Endothelial cell of umbilical vein (primary cell): ENCODE measurements at regions not wholly inside any gene's neighbourhood (a gene's known extent, or its start where the extent isn't known, plus 50 kb on each side); places are given as distances from the start of the nearest gene placed in this dataset.
A peak's percentile ranks its signal among the peaks of the same experiment; 100 is the strongest.

Source experiments
- BruUV-seq: library from RNA; stranded (reverse); fragments of 400-500 nt; replicated peaks from 2 replicates; lab custom pipeline; 2021; lab: Mats Ljungman, UMichigan
- CTCF ChIA-PET: fragments of 300-600, 350-600 bp; sonication (Branson Sonifier 250); formaldehyde crosslinking; loops from one replicate; lab custom pipeline; 2021; ENCODE audit warnings: antibody characterized with exemption, inconsistent platforms; lab: Charles Lee
- POLR2A ChIA-PET: fragments of 300-600, 350-600 bp; sonication (Branson Sonifier 250); formaldehyde crosslinking; loops from one replicate; lab custom pipeline; 2021; ENCODE audit warnings: antibody characterized with exemption, inconsistent platforms; lab: Charles Lee
- DNase-seq: peaks from one replicate; pipeline ENCODE4 v3.0.0-alpha.2; 2011; ENCODE audit warnings: low read depth, low spot score
- FAIRE-seq: peaks from 2 replicates; lab custom pipeline; 2011; peaks lifted over from hg19 to GRCh38; lab: Jason Lieb, UNC
- H2AFZ ChIP-seq: 2 replicates; pipeline ENCODE4 v1.6.0; 2012; ENCODE audit warnings: low read depth, low read length, control low read depth, inconsistent platforms
- H3K27ac ChIP-seq: 2 replicates; pipeline ENCODE4 v1.5.1; 2011; ENCODE audit warnings: low read depth, mild to moderate bottlenecking, control low read depth, low read length, moderate library complexity; ENCODE audit not compliant: insufficient read depth
- H3K27me3 ChIP-seq, 2 experiments: 2 replicates each; pipeline versions ENCODE4 v1.6.0 to v1.6.1; 2011; ENCODE audit warnings: low read length in 2 of 2, mixed read lengths in 1 of 2; ENCODE audit not compliant: control insufficient read depth in 2 of 2, insufficient read depth in 2 of 2
- H3K36me3 ChIP-seq, 2 experiments: 2 replicates in 1 of 2; 3 replicates in 1 of 2; pipeline ENCODE4 v1.5.1; 2011; ENCODE audit warnings: low read length in 2 of 2, mild to moderate bottlenecking in 1 of 2, moderate library complexity in 1 of 2; ENCODE audit not compliant: control insufficient read depth in 2 of 2, insufficient read depth in 2 of 2; ENCODE audit errors: extremely low read depth in 1 of 2
- H3K4me1 ChIP-seq: 3 replicates; pipeline ENCODE4 v1.5.1; 2011; ENCODE audit warnings: mild to moderate bottlenecking, low read length; ENCODE audit not compliant: control insufficient read depth, insufficient read depth; ENCODE audit errors: extremely low read depth
- H3K4me2 ChIP-seq: 2 replicates; pipeline ENCODE4 v1.6.1; 2011; ENCODE audit warnings: low read length, control low read depth, mixed read lengths; ENCODE audit not compliant: insufficient read depth
- H3K4me3 ChIP-seq, 3 experiments: fragments of 200-600 bp in 1 of 3; sonication (generic), shearing (Covaris generic) in 1 of 3; replicated peaks in 1 of 3; 2 replicates each; pipeline ENCODE4 v1.5.1; 2011 to 2016; ENCODE audit warnings: control low read depth in 3 of 3, low read length in 3 of 3, mild to moderate bottlenecking in 2 of 3, inconsistent platforms in 1 of 3, low read depth in 1 of 3, moderate library complexity in 1 of 3; ENCODE audit not compliant: insufficient read depth in 1 of 3
- H3K79me2 ChIP-seq: 2 replicates; pipeline ENCODE4 v1.6.0; 2012; ENCODE audit warnings: low read length, inconsistent platforms; ENCODE audit not compliant: control insufficient read depth, insufficient read depth
- H3K9ac ChIP-seq: replicated peaks from 2 replicates; pipeline ENCODE3; 2011; ENCODE audit warnings: low read length, control low read depth; ENCODE audit not compliant: insufficient read depth; ENCODE audit errors: extremely low read depth
- H3K9me1 ChIP-seq: replicated peaks from 3 replicates; pipeline ENCODE4 v1.6.0; 2011; ENCODE audit warnings: mild to moderate bottlenecking, low read length; ENCODE audit not compliant: control insufficient read depth, insufficient read depth; ENCODE audit errors: extremely low read depth
- H3K9me3 ChIP-seq: replicated peaks from 2 replicates; pipeline ENCODE4 v1.5.1; 2012; ENCODE audit warnings: low read length, inconsistent platforms; ENCODE audit not compliant: control insufficient read depth, insufficient read depth
- H4K20me1 ChIP-seq: replicated peaks from 2 replicates; pipeline ENCODE3; 2011; ENCODE audit warnings: mild to moderate bottlenecking, low read length; ENCODE audit not compliant: control insufficient read depth, insufficient read depth; ENCODE audit errors: extremely low read depth
- EZH2 ChIP-seq: IDR thresholded peaks from 2 replicates; pipeline ENCODE4 v1.6.1; 2012; ENCODE audit warnings: borderline replicate concordance, low read depth, mild to moderate bottlenecking, moderate library complexity, low read length, inconsistent platforms; ENCODE audit not compliant: severe bottlenecking
- FOS ChIP-seq: IDR thresholded peaks from 2 replicates; pipeline ENCODE4 v1.6.1; 2011; ENCODE audit warnings: mild to moderate bottlenecking, low read length, moderate library complexity, borderline replicate concordance; ENCODE audit not compliant: insufficient read depth
- JUN ChIP-seq: IDR thresholded peaks from 2 replicates; pipeline ENCODE4 v1.6.1; 2011; ENCODE audit warnings: borderline replicate concordance, low read depth; ENCODE audit not compliant: insufficient read length, insufficient read depth
- POLR2A ChIP-seq: IDR thresholded peaks from 2 replicates; pipeline ENCODE4 v1.6.1; 2012; ENCODE audit warnings: low read depth, mild to moderate bottlenecking, control low read depth, low read length
- POLR2AphosphoS5 ChIP-seq: IDR thresholded peaks from 2 replicates; pipeline ENCODE4 v1.6.1; 2012; ENCODE audit warnings: low read depth, mild to moderate bottlenecking, control low read depth, low read length, moderate library complexity; ENCODE audit not compliant: insufficient read depth
- dilution Hi-C: fragments of 300-500 bp; cut with MboI; formaldehyde crosslinking; loops from one replicate; pipeline ENCODE4 v1.15.0; 2019; ENCODE audit warnings: low sequenced_read_pairs; ENCODE audit not compliant: extremely low pct_ligation_motif_present
- intact Hi-C: fragments of 100-400 bp; cut with micrococcal nuclease; formaldehyde crosslinking; loops from one replicate; pipeline ENCODE4 v1.10.0; 2022
- TF ChIP-seq, protein P1 (sequence below), 2 donors: IDR thresholded peaks; 1 replicate in 1 of 2; 2 replicates in 1 of 2; pipeline ENCODE4 v1.5.1; 2011; ENCODE audit warnings: low read length in 2 of 2, mild to moderate bottlenecking in 2 of 2, moderate library complexity in 2 of 2, control low read depth in 1 of 2, inconsistent platforms in 1 of 2, low read depth in 1 of 2; ENCODE audit not compliant: insufficient read depth in 1 of 2; ENCODE audit errors: extremely low read depth in 1 of 2
- TF ChIP-seq, protein P2 (sequence below): IDR thresholded peaks from 2 replicates; pipeline ENCODE4 v1.6.1; 2011; ENCODE audit not compliant: insufficient read depth, insufficient read length

DNA sequence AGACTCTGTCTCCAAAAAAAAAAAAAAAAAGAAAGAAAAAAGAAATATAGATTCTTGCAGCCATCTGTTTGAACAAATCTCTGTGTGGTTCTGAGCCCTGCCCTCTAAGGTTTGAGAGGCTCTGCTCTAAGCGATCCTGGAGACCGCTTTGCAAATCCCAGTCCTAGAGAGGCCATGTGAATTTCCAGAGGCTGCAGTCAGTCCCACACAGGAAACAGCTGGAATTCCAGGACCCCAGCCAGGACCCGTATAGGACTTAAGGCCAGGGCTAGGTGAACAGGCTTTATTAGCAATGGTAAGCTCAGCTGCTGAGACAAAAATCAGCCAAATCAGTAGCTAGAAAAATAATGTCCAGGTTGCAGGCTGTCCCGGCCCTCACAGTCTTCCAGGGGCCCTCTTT is 154.8 kb downstream of the RPS24 start:
- no peaks in the 10 kb centered on the region for H3K79me2 ChIP-seq
- no peaks in the 10 kb centered on the region for H3K9me3 ChIP-seq
- TF ChIP-seq, protein P1, sequence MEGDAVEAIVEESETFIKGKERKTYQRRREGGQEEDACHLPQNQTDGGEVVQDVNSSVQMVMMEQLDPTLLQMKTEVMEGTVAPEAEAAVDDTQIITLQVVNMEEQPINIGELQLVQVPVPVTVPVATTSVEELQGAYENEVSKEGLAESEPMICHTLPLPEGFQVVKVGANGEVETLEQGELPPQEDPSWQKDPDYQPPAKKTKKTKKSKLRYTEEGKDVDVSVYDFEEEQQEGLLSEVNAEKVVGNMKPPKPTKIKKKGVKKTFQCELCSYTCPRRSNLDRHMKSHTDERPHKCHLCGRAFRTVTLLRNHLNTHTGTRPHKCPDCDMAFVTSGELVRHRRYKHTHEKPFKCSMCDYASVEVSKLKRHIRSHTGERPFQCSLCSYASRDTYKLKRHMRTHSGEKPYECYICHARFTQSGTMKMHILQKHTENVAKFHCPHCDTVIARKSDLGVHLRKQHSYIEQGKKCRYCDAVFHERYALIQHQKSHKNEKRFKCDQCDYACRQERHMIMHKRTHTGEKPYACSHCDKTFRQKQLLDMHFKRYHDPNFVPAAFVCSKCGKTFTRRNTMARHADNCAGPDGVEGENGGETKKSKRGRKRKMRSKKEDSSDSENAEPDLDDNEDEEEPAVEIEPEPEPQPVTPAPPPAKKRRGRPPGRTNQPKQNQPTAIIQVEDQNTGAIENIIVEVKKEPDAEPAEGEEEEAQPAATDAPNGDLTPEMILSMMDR (IDR thresholded peaks at IDR 0.05; ENCODE audit: extremely low read depth in 1 of 2, insufficient read depth in 1 of 2, low read depth in 1 of 2, low read length in 2 of 2), result no peak
- no peak for TF ChIP-seq POLR2A
- TF ChIP-seq FOS, result no peak
- TF ChIP-seq POLR2AphosphoS5, result no peak
- TF ChIP-seq, protein P2, sequence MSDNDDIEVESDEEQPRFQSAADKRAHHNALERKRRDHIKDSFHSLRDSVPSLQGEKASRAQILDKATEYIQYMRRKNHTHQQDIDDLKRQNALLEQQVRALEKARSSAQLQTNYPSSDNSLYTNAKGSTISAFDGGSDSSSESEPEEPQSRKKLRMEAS, result no peak
- TF ChIP-seq EZH2, result no peak
- TF ChIP-seq JUN, result no peak
- no peaks in the 10 kb centered on the region for H3K36me3 ChIP-seq
- no peaks in the 10 kb centered on the region for H3K4me1 ChIP-seq
- no peak overlapping the region for H2AFZ ChIP-seq
- H3K9me1 ChIP-seq, result no peaks in the 10 kb centered on the region
- DNase-seq (peak; percentile 53), FAIRE-seq (no peak)
- dilution Hi-C loops, result no loop called here
- H3K9ac ChIP-seq, result no peak overlapping the region
- no TSS peak for BruUV-seq
- H3K27ac ChIP-seq, result no peak overlapping the region
- peaks cover 0 to 6% of the 10 kb centered on the region in 2 experiments for H3K27me3 ChIP-seq
- no peaks in the 10 kb centered on the region for H4K20me1 ChIP-seq
- intact Hi-C loops, result no loop called here
- POLR2A ChIA-PET, result no interaction called here
- CTCF ChIA-PET, result no interaction called here
- no peak overlapping the region for H3K4me3 ChIP-seq
- H3K4me2 ChIP-seq, result no peak overlapping the region
